BLaER1 treated with 17β-estradiol and CSF1 and Interleukin-3, amounts not matched to agents 10 nM and 100 nM (cell line): ENCODE measurements at regions not wholly inside any gene's neighbourhood (a gene's known extent, or its start where the extent isn't known, plus 50 kb on each side); places are given as distances from the start of the nearest gene placed in this dataset.

ENCODE experiments used
- H3K27ac ChIP-seq, 11 experiments: shearing (Covaris generic); formaldehyde crosslinking; 2 replicates each; pipeline ENCODE4 v1.8.1; 2022
- H3K27me3 ChIP-seq, 11 experiments: shearing (Covaris generic); formaldehyde crosslinking; 2 replicates each; pipeline ENCODE4 v1.8.1; 2022
- H3K36me3 ChIP-seq, 11 experiments: shearing (Covaris generic); formaldehyde crosslinking; 2 replicates each; pipeline ENCODE4 v1.8.1; 2022
- H3K4me1 ChIP-seq, 10 experiments: shearing (Covaris generic); formaldehyde crosslinking; 2 replicates each; pipeline ENCODE4 v1.8.1; 2022
- H3K4me2 ChIP-seq, 11 experiments: shearing (Covaris generic); formaldehyde crosslinking; 2 replicates each; pipeline ENCODE4 v1.8.1; 2022
- H3K4me3 ChIP-seq, 10 experiments: shearing (Covaris generic); formaldehyde crosslinking; 2 replicates each; pipeline ENCODE4 v1.8.1; 2022
- H3K9ac ChIP-seq, 11 experiments: shearing (Covaris generic); formaldehyde crosslinking; 2 replicates each; pipeline ENCODE4 v1.8.1; 2022
- H3K9me3 ChIP-seq, 11 experiments: shearing (Covaris generic); formaldehyde crosslinking; replicated peaks in 1 of 11; 2 replicates each; pipeline ENCODE4 v1.8.1; 2022
- H4K20me1 ChIP-seq, 11 experiments: shearing (Covaris generic); formaldehyde crosslinking; 2 replicates each; pipeline ENCODE4 v1.8.1; 2022
- Cebpa-rat ChIP-seq, 11 experiments: shearing (Covaris generic); IDR thresholded peaks; 2 replicates each; pipeline ENCODE4 v1.8.1; 2022

DNA sequence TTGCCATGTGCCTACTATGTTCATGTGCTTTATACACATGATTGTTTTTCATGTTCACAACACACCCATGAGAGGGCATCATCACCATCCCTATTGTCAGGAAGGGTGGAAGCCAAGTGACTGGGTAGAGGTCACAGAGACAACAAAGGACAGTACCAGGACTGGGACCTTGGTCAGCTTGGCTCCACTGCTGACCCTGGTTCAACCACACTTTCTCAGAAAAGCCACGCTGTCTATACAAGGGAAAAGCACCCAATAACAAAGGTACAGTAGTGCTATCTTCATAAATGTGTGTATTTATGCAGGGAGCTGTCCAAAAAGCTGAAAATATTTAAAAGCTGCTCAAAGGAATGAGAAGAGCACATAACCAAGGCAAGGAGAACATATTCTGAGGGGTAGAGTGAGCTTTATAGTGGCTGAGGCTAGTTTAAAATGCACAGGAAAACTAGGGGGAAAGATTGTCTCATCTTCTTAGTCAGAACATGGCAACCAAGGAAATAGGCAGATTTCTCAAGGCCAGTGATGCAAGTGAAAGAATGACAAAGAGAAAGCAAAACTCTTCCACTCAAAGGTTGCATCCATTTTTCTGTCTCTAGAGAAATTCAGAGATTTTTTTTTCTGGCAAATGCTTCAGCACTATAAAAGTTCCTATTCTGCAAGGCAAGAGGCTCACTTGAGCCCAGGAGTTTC is 415.0 kb downstream of the FOXO1 start:
- Histone ChIP-seq H3K36me3 (no peaks in the 10 kb centered on the region), H3K9ac (no peak overlapping the region), H3K4me2 (peak overlapping the region in 3 of 11 experiments; percentile 2 to 34 (median 14); a peak in 4 of 22 replicates), H3K4me3 (no peak overlapping the region), H3K9me3 (peaks cover 0 to 19% (median 7%) of the 10 kb centered on the region in 11 experiments; a peak in 13 of 22 replicates), H3K27ac (no peak overlapping the region), H3K27me3 (no peaks in the 10 kb centered on the region), H3K4me1 (peaks cover 10 to 19% (median 12%) of the 10 kb centered on the region in 10 experiments), H4K20me1 (no peaks in the 10 kb centered on the region)
- no peak for TF ChIP-seq Cebpa-rat (IDR thresholded peaks at IDR 0.05)

DNA sequence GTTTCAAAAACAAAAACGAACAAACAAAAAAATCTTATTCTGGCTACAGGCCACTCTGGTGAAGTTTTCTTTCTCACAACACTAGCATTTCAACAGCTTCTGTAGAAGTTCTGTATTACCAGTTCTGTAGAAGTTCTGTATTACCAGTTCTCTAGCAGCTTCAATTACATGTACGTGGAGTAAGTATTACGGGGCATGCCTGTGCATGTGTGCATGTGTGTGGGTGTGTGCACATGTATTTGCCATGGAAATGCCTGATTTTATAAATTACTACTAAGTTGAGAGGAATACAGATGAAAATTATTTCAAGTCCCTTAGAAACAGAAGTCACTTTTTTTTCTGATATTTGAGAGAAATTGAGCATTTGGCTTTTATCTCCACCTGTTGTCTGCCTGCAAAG is 414.2 kb downstream of the FOXO1 start:
- no peaks in the 10 kb centered on the region for H4K20me1 ChIP-seq
- peaks cover under 1 to 19% (median 7%) of the 10 kb centered on the region in 11 experiments; a peak in 13 of 22 replicates for H3K9me3 ChIP-seq
- H3K9ac ChIP-seq: no peak overlapping the region
- peaks cover 10 to 19% (median 12%) of the 10 kb centered on the region in 10 experiments for H3K4me1 ChIP-seq
- no peak for TF ChIP-seq Cebpa-rat (IDR thresholded peaks at IDR 0.05)
- H3K27me3 ChIP-seq: no peaks in the 10 kb centered on the region
- no peak overlapping the region for H3K4me3 ChIP-seq
- H3K4me2 ChIP-seq: no peak overlapping the region
- H3K36me3 ChIP-seq: no peaks in the 10 kb centered on the region
- no peak overlapping the region for H3K27ac ChIP-seq

DNA sequence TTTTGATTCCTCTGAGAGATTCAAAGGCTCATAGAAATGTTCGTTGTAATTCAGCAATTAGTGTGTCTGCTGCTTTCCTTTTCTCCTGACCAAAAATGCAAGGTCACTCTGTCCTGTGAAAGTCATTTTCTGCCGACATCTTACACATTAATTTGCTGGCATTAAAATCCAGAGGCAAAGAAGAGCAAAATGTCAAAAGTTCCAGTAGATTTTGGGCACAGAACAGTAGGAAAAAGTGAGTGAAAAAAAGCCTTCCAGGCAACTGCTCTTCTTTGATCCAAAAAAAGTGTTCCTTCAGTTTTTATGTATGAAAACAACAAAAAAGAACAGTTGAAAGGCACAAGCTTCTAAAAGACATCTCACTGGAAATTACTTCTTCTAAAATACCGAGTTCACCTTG is 413.8 kb downstream of the FOXO1 start:
- no peak for TF ChIP-seq Cebpa-rat (IDR thresholded peaks at IDR 0.05)
- Histone ChIP-seq H3K4me3 (no peak overlapping the region), H3K36me3 (no peaks in the 10 kb centered on the region), H3K9ac (no peak overlapping the region), H3K4me1 (peaks cover 10 to 19% (median 12%) of the 10 kb centered on the region in 10 experiments), H3K27ac (no peak overlapping the region), H3K27me3 (no peaks in the 10 kb centered on the region), H4K20me1 (no peaks in the 10 kb centered on the region), H3K4me2 (no peak overlapping the region), H3K9me3 (peaks cover 4 to 19% (median 10%) of the 10 kb centered on the region in 11 experiments; a peak in 15 of 22 replicates)

DNA sequence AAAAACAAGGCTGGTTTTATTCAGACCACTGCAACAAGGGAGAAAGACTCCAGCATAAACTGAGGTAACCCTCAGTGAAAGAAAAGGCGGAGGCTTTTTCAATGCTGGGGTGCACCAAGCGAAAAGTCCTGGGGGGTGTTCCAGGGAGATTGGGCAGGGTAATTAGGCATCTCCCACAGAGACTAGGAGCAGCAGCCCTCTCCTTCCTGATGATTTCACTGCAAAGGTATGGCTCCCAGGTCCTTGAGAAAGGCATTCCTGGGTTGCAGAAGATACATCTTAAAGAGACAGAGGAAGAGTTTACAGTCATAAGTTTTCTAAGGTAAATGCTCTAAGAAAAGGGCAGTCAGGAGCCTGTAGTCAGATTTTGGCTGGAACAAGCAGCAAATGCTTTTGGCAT is 412.0 kb downstream of the FOXO1 start:
- no peak overlapping the region for H3K4me3 ChIP-seq
- H3K9ac ChIP-seq: no peak overlapping the region
- H4K20me1 ChIP-seq: no peaks in the 10 kb centered on the region
- H3K27me3 ChIP-seq: no peaks in the 10 kb centered on the region
- H3K27ac ChIP-seq: no peak overlapping the region
- peaks cover 10 to 19% (median 12%) of the 10 kb centered on the region in 10 experiments for H3K4me1 ChIP-seq
- no peak for TF ChIP-seq Cebpa-rat (IDR thresholded peaks at IDR 0.05)
- no peak overlapping the region for H3K4me2 ChIP-seq
- H3K9me3 ChIP-seq: peaks cover 4 to 13% (median 10%) of the 10 kb centered on the region in 11 experiments; a peak in 15 of 22 replicates
- no peaks in the 10 kb centered on the region for H3K36me3 ChIP-seq

DNA sequence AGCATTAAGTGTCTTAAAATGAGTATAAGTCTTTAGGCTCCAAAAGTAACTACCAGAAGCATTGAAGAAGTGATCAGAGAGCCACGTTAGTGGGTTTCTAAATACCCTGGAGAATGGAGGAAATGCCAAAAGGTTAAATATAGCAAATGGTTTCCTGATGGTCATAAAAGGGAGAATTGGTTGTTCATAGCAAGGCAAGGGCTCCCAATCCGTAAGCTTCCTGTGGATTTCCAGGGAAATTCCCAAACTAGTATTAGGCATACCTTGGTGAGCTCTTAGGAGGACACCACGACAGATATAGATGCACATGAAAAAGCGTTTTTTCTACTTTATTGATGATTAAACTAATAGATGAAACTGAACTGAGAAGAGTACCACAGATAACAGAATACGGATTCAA is 410.9 kb downstream of the FOXO1 start:
- Histone ChIP-seq H4K20me1 (no peaks in the 10 kb centered on the region), H3K4me1 (peaks cover 10 to 19% (median 12%) of the 10 kb centered on the region in 10 experiments), H3K4me2 (peak overlapping the region; percentile 41 to 68 (median 59)), H3K27ac (no peak overlapping the region), H3K36me3 (no peaks in the 10 kb centered on the region), H3K27me3 (no peaks in the 10 kb centered on the region), H3K9ac (no peak overlapping the region), H3K9me3 (peaks cover 0 to 9% (median 6%) of the 10 kb centered on the region in 11 experiments; a peak in 8 of 22 replicates), H3K4me3 (no peak overlapping the region)
- no peak for TF ChIP-seq Cebpa-rat (IDR thresholded peaks at IDR 0.05)

DNA sequence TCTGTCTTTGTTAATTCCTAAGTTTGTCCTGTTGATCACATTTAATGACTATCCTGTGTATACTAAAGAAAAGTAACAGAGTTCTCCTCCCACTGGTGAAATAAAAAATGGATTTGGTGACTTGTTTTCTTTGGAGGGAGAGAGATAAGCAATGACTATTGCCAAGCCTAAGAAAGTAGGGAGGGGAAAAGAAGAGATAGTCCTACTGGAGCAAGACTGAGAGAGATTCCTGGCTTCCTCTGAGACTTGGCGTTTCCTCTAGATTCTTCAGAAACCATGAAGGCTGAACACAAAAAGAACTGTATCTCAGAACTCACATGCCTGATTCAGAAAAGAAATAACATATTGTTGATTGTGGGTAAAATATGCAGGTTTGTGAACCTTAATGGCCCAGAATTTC is 406.5 kb downstream of the FOXO1 start:
- Histone ChIP-seq H3K36me3 (no peaks in the 10 kb centered on the region), H3K27me3 (no peaks in the 10 kb centered on the region), H3K4me1 (peaks cover 9 to 11% (median 10%) of the 10 kb centered on the region in 10 experiments), H3K27ac (no peak overlapping the region), H3K9me3 (peaks cover 0 to 15% (median 6%) of the 10 kb centered on the region in 11 experiments; a peak in 6 of 22 replicates), H3K9ac (no peak overlapping the region), H3K4me2 (no peak overlapping the region), H4K20me1 (no peaks in the 10 kb centered on the region), H3K4me3 (no peak overlapping the region)
- no peak for TF ChIP-seq Cebpa-rat (IDR thresholded peaks at IDR 0.05)

DNA sequence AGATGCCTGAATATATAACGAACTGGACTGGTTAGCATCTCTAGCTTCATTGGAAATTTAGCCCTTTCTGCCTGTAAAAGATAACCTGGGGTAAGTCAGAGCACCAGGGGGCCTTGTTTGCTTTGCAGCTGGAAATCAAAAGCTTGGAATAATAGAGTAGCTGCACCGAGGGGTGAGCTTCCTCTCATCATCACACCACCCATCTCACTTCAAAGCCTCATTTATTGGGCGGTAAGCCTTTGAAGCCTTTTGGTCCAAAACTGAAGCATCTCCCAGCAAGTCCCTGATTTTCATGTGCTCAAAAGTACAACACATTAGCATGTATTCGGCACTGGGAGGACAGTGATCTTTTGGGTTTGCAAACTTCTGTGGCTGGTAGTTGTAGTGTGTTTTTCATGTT is 405.1 kb downstream of the FOXO1 start:
- peaks cover 0 to 15% (median 6%) of the 10 kb centered on the region in 11 experiments; a peak in 6 of 22 replicates for H3K9me3 ChIP-seq

DNA sequence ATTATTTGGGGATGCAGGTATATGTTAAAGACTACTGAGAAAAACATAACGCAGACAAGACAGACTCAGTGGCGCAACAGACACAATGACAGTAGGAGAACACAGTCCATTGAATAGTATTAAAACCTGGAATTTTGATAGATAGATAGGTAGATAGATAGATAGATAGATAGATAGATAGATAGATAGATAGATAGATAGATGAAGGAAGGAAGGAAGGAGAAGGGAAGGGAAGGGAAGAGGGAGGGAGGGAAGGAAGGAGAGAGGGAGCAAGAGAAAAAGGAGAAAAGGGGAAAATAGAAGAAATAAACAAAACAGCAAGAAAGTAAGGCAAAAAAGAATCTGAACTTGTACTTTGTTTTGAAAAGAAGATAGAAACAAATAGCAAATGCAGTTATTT is 404.5 kb downstream of the FOXO1 start:
- Histone ChIP-seq H4K20me1 (no peaks in the 10 kb centered on the region), H3K4me1 (no peaks in the 10 kb centered on the region), H3K4me2 (no peak overlapping the region), H3K36me3 (no peaks in the 10 kb centered on the region), H3K9me3 (peaks cover 0 to 15% (median 6%) of the 10 kb centered on the region in 11 experiments; a peak in 6 of 22 replicates), H3K4me3 (no peak overlapping the region), H3K27ac (no peak overlapping the region), H3K27me3 (no peaks in the 10 kb centered on the region), H3K9ac (no peak overlapping the region)
- no peak for TF ChIP-seq Cebpa-rat (IDR thresholded peaks at IDR 0.05)

More for the DNA sequence above, 405.1 kb downstream of the FOXO1 start:
- Histone ChIP-seq H3K27ac (no peak overlapping the region), H3K9ac (no peak overlapping the region), H3K36me3 (no peaks in the 10 kb centered on the region), H3K4me2 (no peak overlapping the region), H3K4me3 (no peak overlapping the region), H3K27me3 (no peaks in the 10 kb centered on the region), H4K20me1 (no peaks in the 10 kb centered on the region), H3K4me1 (no peaks in the 10 kb centered on the region)
- no peak for TF ChIP-seq Cebpa-rat (IDR thresholded peaks at IDR 0.05)

DNA sequence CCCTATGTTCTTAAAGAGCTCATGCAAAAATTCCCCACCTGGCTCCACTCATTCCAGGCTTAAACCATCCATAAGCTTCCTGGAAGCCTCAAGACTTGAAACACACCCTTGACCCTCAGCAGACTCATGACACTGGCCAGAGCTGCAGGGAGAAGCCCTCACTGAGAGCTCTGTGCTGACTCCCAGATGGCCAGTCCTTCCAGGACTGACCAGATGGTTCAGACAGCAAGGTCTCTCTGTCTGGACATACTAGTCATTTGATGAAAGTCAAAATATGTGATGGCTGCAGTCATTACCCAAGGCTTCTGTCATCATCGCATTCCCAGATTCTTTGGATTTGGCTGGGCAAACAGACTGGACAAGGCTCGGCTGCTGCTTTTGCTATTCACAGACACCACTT is 397.4 kb downstream of the FOXO1 start:
- TF ChIP-seq Cebpa-rat (IDR thresholded peaks at IDR 0.05): no peak
- Histone ChIP-seq H3K36me3 (no peaks in the 10 kb centered on the region), H4K20me1 (no peaks in the 10 kb centered on the region), H3K4me3 (no peak overlapping the region), H3K9me3 (no peaks in the 10 kb centered on the region), H3K4me1 (peaks cover 5 to 40% (median 33%) of the 10 kb centered on the region in 10 experiments; a peak in 19 of 20 replicates), H3K4me2 (no peak overlapping the region), H3K27me3 (no peaks in the 10 kb centered on the region), H3K27ac (no peak overlapping the region), H3K9ac (no peak overlapping the region)

DNA sequence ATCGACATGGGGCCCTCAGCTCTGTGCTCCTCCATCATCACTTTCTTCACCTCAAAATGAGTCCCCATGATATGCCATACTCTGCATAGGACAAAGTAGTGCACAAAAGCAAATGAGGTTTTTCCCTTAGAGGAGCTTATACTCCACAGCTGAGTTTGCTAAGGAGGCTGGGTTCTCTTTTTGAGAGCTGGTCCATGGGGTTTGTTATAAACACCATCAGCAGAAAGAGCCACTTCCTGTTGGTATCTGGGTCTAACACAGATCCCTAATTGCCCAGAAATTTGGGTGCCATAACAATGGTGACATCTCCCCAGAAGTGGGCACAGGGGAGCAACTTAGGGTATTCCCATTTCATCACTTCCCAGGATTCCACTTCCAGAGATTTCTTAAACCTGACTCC is 395.7 kb downstream of the FOXO1 start:
- H3K27me3 ChIP-seq: no peaks in the 10 kb centered on the region
- H3K4me3 ChIP-seq: no peak overlapping the region
- H3K4me2 ChIP-seq: peak overlapping the region in 8 of 11 experiments; percentile 45 to 79 (median 66); a peak in 16 of 22 replicates
- no peaks in the 10 kb centered on the region for H4K20me1 ChIP-seq
- no peak overlapping the region for H3K27ac ChIP-seq
- no peak for TF ChIP-seq Cebpa-rat (IDR thresholded peaks at IDR 0.05)
- H3K36me3 ChIP-seq: no peaks in the 10 kb centered on the region
- H3K4me1 ChIP-seq: peaks cover 5 to 40% (median 33%) of the 10 kb centered on the region in 10 experiments; a peak in 19 of 20 replicates
- H3K9me3 ChIP-seq: no peaks in the 10 kb centered on the region
- H3K9ac ChIP-seq: no peak overlapping the region
